CD4-positive, CD25-positive, alpha-beta regulatory T cell (primary cell): ENCODE measurements at regions not wholly inside any gene's neighbourhood (a gene's known extent, or its start where the extent isn't known, plus 50 kb on each side); places are given as distances from the start of the nearest gene placed in this dataset.
"Not testable (repeated sequence)": the region's sequence is repeated elsewhere in the genome, so short reads cannot be mapped to it uniquely, and the experiment has no call there.

Experiments used
- ATAC-seq, 2 donors: fragments of 150-1000 bp; cut with Tn5 transposase; one replicate each; pipeline ENCODE4 v1.10.0; 2021; ENCODE audit warnings: low read depth in 2 of 2, moderate number of reproducible peaks in 2 of 2, moderate library complexity in 1 of 2
- DNase-seq, 3 donors: peaks; one replicate each; pipeline versions ENCODE4 v3.0.0 to v3.0.0-alpha.2; 2012 to 2022; ENCODE audit warnings: mixed read lengths in 1 of 3
- H3K27ac ChIP-seq: one replicate; pipeline ENCODE4 v1.7.0; 2013; ENCODE audit warnings: mild to moderate bottlenecking, low read length; ENCODE audit not compliant: insufficient read depth, poor library complexity, severe bottlenecking
- H3K27me3 ChIP-seq: one replicate; pipeline ENCODE4 v1.7.0; 2013; ENCODE audit warnings: low read length; ENCODE audit not compliant: control insufficient read depth, insufficient read depth
- H3K36me3 ChIP-seq: one replicate; pipeline ENCODE4 v1.7.0; 2013; ENCODE audit warnings: mild to moderate bottlenecking, low read length, moderate library complexity; ENCODE audit not compliant: control insufficient read depth, insufficient read depth
- H3K4me1 ChIP-seq: 2 replicates; pipeline ENCODE4 v1.7.0; 2013; ENCODE audit warnings: mild to moderate bottlenecking, low read length; ENCODE audit not compliant: insufficient read depth, control insufficient read depth, poor library complexity, severe bottlenecking
- H3K4me3 ChIP-seq: one replicate; pipeline ENCODE4 v1.7.0; 2013; ENCODE audit warnings: low read depth, mild to moderate bottlenecking, low read length, moderate library complexity
- H3K9me3 ChIP-seq, 2 experiments: 1 replicate in 1 of 2; 2 replicates in 1 of 2; pipeline ENCODE4 v1.7.0; 2013; ENCODE audit warnings: low read length in 2 of 2, mild to moderate bottlenecking in 1 of 2, moderate library complexity in 1 of 2; ENCODE audit not compliant: control insufficient read depth in 2 of 2
- H3K27ac Mint-ChIP-seq, 3 donors: one replicate each; pipeline ENCODE4 v1.8.0; 2020 to 2022; ENCODE audit warnings: mild to moderate bottlenecking in 3 of 3, mixed read lengths in 3 of 3, moderate library complexity in 2 of 3
- H3K27me3 Mint-ChIP-seq: one replicate; pipeline ENCODE4 v1.8.0; 2022; ENCODE audit warnings: mild to moderate bottlenecking, mixed read lengths
- H3K36me3 Mint-ChIP-seq: one replicate; pipeline ENCODE4 v1.8.0; 2020; ENCODE audit warnings: mixed read lengths
- H3K4me1 Mint-ChIP-seq, 4 donors: one replicate each; pipeline ENCODE4 v1.8.0; 2020 to 2022; ENCODE audit warnings: mixed read lengths in 4 of 4, mild to moderate bottlenecking in 1 of 4
- H3K4me3 Mint-ChIP-seq, 4 donors: one replicate each; pipeline ENCODE4 v1.8.0; 2020 to 2022; ENCODE audit warnings: mild to moderate bottlenecking in 4 of 4, mixed read lengths in 4 of 4, moderate library complexity in 3 of 4
- H3K9me3 Mint-ChIP-seq, 7 donors: one replicate each; pipeline ENCODE4 v1.8.0; 2020 to 2022; ENCODE audit warnings: mixed read lengths in 7 of 7, mild to moderate bottlenecking in 3 of 7, moderate library complexity in 2 of 7

- H3K4me3 ChIP-seq, H3K4me1 Mint-ChIP-seq, DNase-seq, H3K27ac Mint-ChIP-seq, H3K4me3 Mint-ChIP-seq, H3K9me3 ChIP-seq, H3K9me3 Mint-ChIP-seq, H3K27me3 Mint-ChIP-seq, H3K27ac ChIP-seq, H3K27me3 ChIP-seq, H3K36me3 Mint-ChIP-seq, ATAC-seq, H3K36me3 ChIP-seq, H3K4me1 ChIP-seq: not testable (repeated sequence)
Observed at GRCh38 chr14:38538053-38538452, 282.2 kb upstream of the CLEC14A start.

- ATAC-seq: no peak
- Histone ChIP-seq H3K4me3 (no peak overlapping the region), H3K4me1 (no peaks in the 10 kb centered on the region), H3K27ac (no peak overlapping the region), H3K27me3 (no peaks in the 10 kb centered on the region), H3K36me3 (no peaks in the 10 kb centered on the region), H3K9me3 (no peaks in the 10 kb centered on the region)
- Mint-ChIP-seq H3K9me3 (peaks cover 0 to 9% (median 0%) of the 10 kb centered on the region in 7 donors), H3K4me1 (no peaks in the 10 kb centered on the region), H3K27ac (no peak overlapping the region), H3K27me3 (no peaks in the 10 kb centered on the region), H3K36me3 (no peaks in the 10 kb centered on the region), H3K4me3 (no peak overlapping the region)
- DNase-seq: no peak
Observed at GRCh38 chr14:38536376-38537038, 280.6 kb upstream of the CLEC14A start.

DNA sequence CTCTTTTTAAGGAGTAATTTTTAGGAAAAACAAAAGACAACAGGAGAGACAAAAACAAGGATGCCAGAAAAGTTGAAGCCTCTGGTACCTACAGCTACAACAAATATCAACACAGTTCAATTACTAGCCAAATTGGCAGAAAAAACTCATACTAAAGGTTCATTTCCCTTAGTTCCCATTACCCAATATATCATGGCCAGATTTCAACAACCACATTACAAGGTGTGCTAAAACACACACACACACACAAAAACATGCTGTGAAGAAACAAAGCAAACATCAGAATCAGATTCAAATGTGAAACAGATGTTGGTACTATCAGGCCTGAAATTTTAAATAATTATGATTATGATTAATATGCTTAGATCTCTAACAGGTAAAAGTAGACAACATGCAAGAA, 272.7 kb upstream of the CLEC14A start:
- Histone ChIP-seq H3K4me1 (no peaks in the 10 kb centered on the region), H3K27ac (no peak overlapping the region), H3K4me3 (no peak overlapping the region), H3K9me3 (no peaks in the 10 kb centered on the region), H3K36me3 (no peaks in the 10 kb centered on the region), H3K27me3 (no peaks in the 10 kb centered on the region)
- Mint-ChIP-seq H3K4me1 (no peaks in the 10 kb centered on the region), H3K9me3 (peaks cover 0 to 14% (median 0%) of the 10 kb centered on the region in 7 donors), H3K27me3 (no peaks in the 10 kb centered on the region), H3K36me3 (no peaks in the 10 kb centered on the region), H3K27ac (no peak overlapping the region), H3K4me3 (no peak overlapping the region)
- no peak for DNase-seq
- no peak for ATAC-seq

- Mint-ChIP-seq H3K4me1 (no peaks in the 10 kb centered on the region), H3K4me3 (no peak overlapping the region), H3K27ac (no peak overlapping the region), H3K36me3 (no peaks in the 10 kb centered on the region), H3K27me3 (no peaks in the 10 kb centered on the region), H3K9me3 (peaks cover 0 to 9% (median 0%) of the 10 kb centered on the region in 7 donors)
- Histone ChIP-seq H3K4me1 (no peaks in the 10 kb centered on the region), H3K27ac (no peak overlapping the region), H3K27me3 (no peaks in the 10 kb centered on the region), H3K4me3 (no peak overlapping the region), H3K9me3 (no peaks in the 10 kb centered on the region), H3K36me3 (no peaks in the 10 kb centered on the region)
- ATAC-seq: no peak
- DNase-seq: no peak
Observed at GRCh38 chr14:38527502-38527878, 271.6 kb upstream of the CLEC14A start.

DNA sequence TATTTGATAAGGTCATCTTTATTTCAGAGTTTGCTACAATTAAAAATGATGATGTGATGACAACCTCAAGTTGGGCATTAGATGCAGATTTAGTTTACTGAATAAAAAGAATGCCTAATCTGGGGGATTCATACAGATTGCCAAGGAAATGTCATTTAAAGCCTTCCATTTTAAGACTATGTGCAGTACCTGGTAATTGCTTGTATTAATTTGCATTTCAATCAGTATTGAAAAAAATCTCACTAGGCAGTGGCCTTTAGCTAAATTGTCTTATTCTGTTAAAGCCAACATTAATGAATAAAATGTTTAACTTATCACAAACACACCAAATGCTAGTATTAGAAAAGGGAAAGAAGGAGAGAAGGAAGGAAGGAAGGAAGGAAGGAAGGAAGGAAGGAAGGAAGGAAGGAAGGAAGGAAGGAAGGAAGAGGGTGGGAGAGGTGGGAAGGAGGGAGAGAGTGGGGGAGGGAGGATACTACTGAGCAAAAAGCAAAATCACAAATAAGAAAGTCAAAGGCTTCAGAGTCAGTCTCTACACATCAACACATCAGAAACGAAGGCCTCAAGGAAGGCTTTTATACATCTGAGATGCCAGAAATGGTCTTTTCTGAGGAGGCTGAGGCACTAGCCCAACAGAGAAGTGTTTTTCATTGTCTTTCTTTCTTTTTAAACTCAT, 271.1 kb upstream of the CLEC14A start:
- Histone ChIP-seq H3K36me3 (no peaks in the 10 kb centered on the region), H3K27ac (no peak overlapping the region), H3K4me3 (no peak overlapping the region), H3K27me3 (no peaks in the 10 kb centered on the region), H3K9me3 (no peaks in the 10 kb centered on the region), H3K4me1 (no peaks in the 10 kb centered on the region)
- Mint-ChIP-seq H3K9me3 (peaks cover 0 to 9% (median 0%) of the 10 kb centered on the region in 7 donors), H3K4me1 (no peaks in the 10 kb centered on the region), H3K27me3 (no peaks in the 10 kb centered on the region), H3K4me3 (no peak overlapping the region), H3K27ac (no peak overlapping the region), H3K36me3 (no peaks in the 10 kb centered on the region)
- ATAC-seq: no peak
- DNase-seq: no peak

GRCh38 chr14:38524636-38525509, 269.0 kb upstream of the CLEC14A start:
- no peaks in the 10 kb centered on the region for H3K27me3 ChIP-seq
- no peaks in the 10 kb centered on the region for H3K4me1 ChIP-seq
- H3K9me3 Mint-ChIP-seq: peaks cover 0 to 9% (median 0%) of the 10 kb centered on the region in 7 donors
- no peak overlapping the region for H3K4me3 Mint-ChIP-seq
- no peak overlapping the region for H3K27ac ChIP-seq
- H3K36me3 ChIP-seq: no peaks in the 10 kb centered on the region
- no peaks in the 10 kb centered on the region for H3K9me3 ChIP-seq
- no peak overlapping the region for H3K4me3 ChIP-seq
- H3K27ac Mint-ChIP-seq: no peak overlapping the region
- no peak for ATAC-seq
- no peak for DNase-seq
- no peaks in the 10 kb centered on the region for H3K4me1 Mint-ChIP-seq
- H3K27me3 Mint-ChIP-seq: no peaks in the 10 kb centered on the region
- H3K36me3 Mint-ChIP-seq: no peaks in the 10 kb centered on the region

DNA sequence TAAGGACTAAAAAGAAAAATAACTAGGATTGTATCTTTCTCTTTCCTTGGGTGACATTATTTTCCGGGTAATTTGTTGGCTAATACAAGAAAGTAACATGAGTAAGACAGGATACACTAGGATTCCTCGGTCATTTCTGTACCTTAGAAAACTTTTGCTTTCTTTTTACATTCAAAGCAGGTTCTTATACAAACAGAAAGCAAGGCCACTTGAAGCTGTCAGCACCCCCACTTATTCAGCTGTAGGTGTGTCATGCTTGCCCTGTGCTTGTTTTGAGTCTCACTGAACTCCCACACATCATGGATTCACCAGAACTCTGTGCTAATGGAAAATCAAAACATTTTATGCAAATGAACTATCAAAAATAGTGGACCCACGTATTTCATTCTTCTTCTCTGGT, 266.8 kb upstream of the CLEC14A start:
- Mint-ChIP-seq H3K4me3 (no peak overlapping the region), H3K27me3 (no peaks in the 10 kb centered on the region), H3K9me3 (peaks cover 0 to 4% (median 0%) of the 10 kb centered on the region in 7 donors), H3K27ac (no peak overlapping the region), H3K36me3 (no peaks in the 10 kb centered on the region), H3K4me1 (no peaks in the 10 kb centered on the region)
- no peaks in the 10 kb centered on the region for H3K27me3 ChIP-seq
- H3K4me1 ChIP-seq: no peaks in the 10 kb centered on the region
- DNase-seq (no peak), ATAC-seq (no peak)
- no peak overlapping the region for H3K27ac ChIP-seq
- H3K36me3 ChIP-seq: no peaks in the 10 kb centered on the region
- no peaks in the 10 kb centered on the region for H3K9me3 ChIP-seq
- H3K4me3 ChIP-seq: no peak overlapping the region
